ENCODE measurements at regions not wholly inside any gene's neighbourhood (a gene's known extent, or its start where the extent isn't known, plus 50 kb on each side); places are given as distances from the start of the nearest gene placed in this dataset.
"Not testable (repeated sequence)": the region's sequence is repeated elsewhere in the genome, so short reads cannot be mapped to it uniquely, and the experiment has no call there.

GRCh38 chr21:9659877-9660276 is 861.5 kb upstream of the TPTE start:
- H3K27ac ChIP-seq (ENCODE audit: low read depth in 1 of 2, low read length in 2 of 2); H3K4me1 ChIP-seq (ENCODE audit: control insufficient read depth in 1 of 2, insufficient read depth in 2 of 2, low read length in 2 of 2); H3K4me3 Mint-ChIP-seq; H3K36me3 ChIP-seq (replicated peaks in 1 of 2; ENCODE audit: control insufficient read depth in 1 of 2, insufficient read depth in 2 of 2, low read length in 2 of 2); H3K4me2 ChIP-seq (replicated peaks; ENCODE audit: extremely low read depth, low read length, poor library complexity, severe bottlenecking); H3K27me3 Mint-ChIP-seq (ENCODE audit: low read depth in 3 of 3); H3K36me3 Mint-ChIP-seq; H3K27ac Mint-ChIP-seq; H3K4me1 Mint-ChIP-seq; H3K9ac ChIP-seq (ENCODE audit: insufficient read depth, low read length, poor library complexity, severe bottlenecking); H4K20me1 ChIP-seq (ENCODE audit: insufficient read depth, low read length); H3K4me3 ChIP-seq (replicated peaks in 1 of 3; ENCODE audit: low read depth in 2 of 3, low read length in 3 of 3); DNase-seq; intact Hi-C loops (cut with micrococcal nuclease); H3K79me2 ChIP-seq (ENCODE audit: insufficient read depth, low read length); H3K27me3 ChIP-seq (ENCODE audit: control insufficient read depth in 2 of 2, insufficient read depth in 2 of 2, low read length in 2 of 2); H2AFZ ChIP-seq (ENCODE audit: insufficient read depth, low read depth, low read length, poor library complexity, severe bottlenecking): not testable (repeated sequence)
- peaks cover 3 to 12% (median 9%) of the 10 kb centered on the region in 7 donors for H3K9me3 Mint-ChIP-seq
- WGBS (ENCODE audit: insufficient coverage): no CpG with 5 or more reads among the region's 17 CpGs
- peaks cover 16 to 27% of the 10 kb centered on the region in 2 donors for H3K9me3 ChIP-seq (replicated peaks in 1 of 2; ENCODE audit: control insufficient read depth in 1 of 2, insufficient read depth in 1 of 2, low read length in 2 of 2)

- intact Hi-C loops (cut with micrococcal nuclease); H2AFZ ChIP-seq (ENCODE audit: insufficient read depth, low read depth, low read length, poor library complexity, severe bottlenecking); H3K27me3 Mint-ChIP-seq (ENCODE audit: low read depth in 3 of 3); H3K9me3 Mint-ChIP-seq; H3K36me3 ChIP-seq (replicated peaks in 1 of 2; ENCODE audit: control insufficient read depth in 1 of 2, insufficient read depth in 2 of 2, low read length in 2 of 2); H3K4me3 ChIP-seq (replicated peaks in 1 of 3; ENCODE audit: low read depth in 2 of 3, low read length in 3 of 3); H3K9ac ChIP-seq (ENCODE audit: insufficient read depth, low read length, poor library complexity, severe bottlenecking); H3K27ac Mint-ChIP-seq; H3K9me3 ChIP-seq (replicated peaks in 1 of 2; ENCODE audit: control insufficient read depth in 1 of 2, insufficient read depth in 1 of 2, low read length in 2 of 2); H3K79me2 ChIP-seq (ENCODE audit: insufficient read depth, low read length); H3K4me1 Mint-ChIP-seq; H3K27ac ChIP-seq (ENCODE audit: low read depth in 1 of 2, low read length in 2 of 2); H3K4me3 Mint-ChIP-seq; H3K27me3 ChIP-seq (ENCODE audit: control insufficient read depth in 2 of 2, insufficient read depth in 2 of 2, low read length in 2 of 2); H3K36me3 Mint-ChIP-seq; DNase-seq; H3K4me1 ChIP-seq (ENCODE audit: control insufficient read depth in 1 of 2, insufficient read depth in 2 of 2, low read length in 2 of 2); H3K4me2 ChIP-seq (replicated peaks; ENCODE audit: extremely low read depth, low read length, poor library complexity, severe bottlenecking); H4K20me1 ChIP-seq (ENCODE audit: insufficient read depth, low read length): not testable (repeated sequence)
- 95% methylated on average over 3 of the region's 18 CpGs for WGBS (ENCODE audit: insufficient coverage)
These were observed 857.3 kb upstream of the TPTE start for GRCh38 chr21:9663914-9664729.

- H3K79me2 ChIP-seq (ENCODE audit: insufficient read depth, low read length); H2AFZ ChIP-seq (ENCODE audit: insufficient read depth, low read depth, low read length, poor library complexity, severe bottlenecking); H3K9me3 ChIP-seq (replicated peaks in 1 of 2; ENCODE audit: control insufficient read depth in 1 of 2, insufficient read depth in 1 of 2, low read length in 2 of 2); H3K4me2 ChIP-seq (replicated peaks; ENCODE audit: extremely low read depth, low read length, poor library complexity, severe bottlenecking); H3K9me3 Mint-ChIP-seq; H3K4me1 ChIP-seq (ENCODE audit: control insufficient read depth in 1 of 2, insufficient read depth in 2 of 2, low read length in 2 of 2); H3K36me3 ChIP-seq (replicated peaks in 1 of 2; ENCODE audit: control insufficient read depth in 1 of 2, insufficient read depth in 2 of 2, low read length in 2 of 2); H3K27ac Mint-ChIP-seq; H3K36me3 Mint-ChIP-seq; H3K4me1 Mint-ChIP-seq; H3K27me3 Mint-ChIP-seq (ENCODE audit: low read depth in 3 of 3); H3K9ac ChIP-seq (ENCODE audit: insufficient read depth, low read length, poor library complexity, severe bottlenecking); intact Hi-C loops (cut with micrococcal nuclease); DNase-seq; H3K27ac ChIP-seq (ENCODE audit: low read depth in 1 of 2, low read length in 2 of 2); H4K20me1 ChIP-seq (ENCODE audit: insufficient read depth, low read length); H3K4me3 Mint-ChIP-seq; H3K27me3 ChIP-seq (ENCODE audit: control insufficient read depth in 2 of 2, insufficient read depth in 2 of 2, low read length in 2 of 2); H3K4me3 ChIP-seq (replicated peaks in 1 of 3; ENCODE audit: low read depth in 2 of 3, low read length in 3 of 3): not testable (repeated sequence)
- WGBS (ENCODE audit: insufficient coverage): no CpG with 5 or more reads among the region's 10 CpGs
These were observed 845.6 kb upstream of the TPTE start for GRCh38 chr21:9675811-9676210.

GRCh38 chr21:9679029-9679428 is 842.4 kb upstream of the TPTE start:
- H3K9me3 ChIP-seq (replicated peaks in 1 of 2; ENCODE audit: control insufficient read depth in 1 of 2, insufficient read depth in 1 of 2, low read length in 2 of 2); H3K36me3 ChIP-seq (replicated peaks in 1 of 2; ENCODE audit: control insufficient read depth in 1 of 2, insufficient read depth in 2 of 2, low read length in 2 of 2); H3K4me3 ChIP-seq (replicated peaks in 1 of 3; ENCODE audit: low read depth in 2 of 3, low read length in 3 of 3); H3K4me1 Mint-ChIP-seq; H3K27me3 ChIP-seq (ENCODE audit: control insufficient read depth in 2 of 2, insufficient read depth in 2 of 2, low read length in 2 of 2); H3K27me3 Mint-ChIP-seq (ENCODE audit: low read depth in 3 of 3); intact Hi-C loops (cut with micrococcal nuclease); H3K36me3 Mint-ChIP-seq; H3K4me1 ChIP-seq (ENCODE audit: control insufficient read depth in 1 of 2, insufficient read depth in 2 of 2, low read length in 2 of 2); DNase-seq; H3K4me2 ChIP-seq (replicated peaks; ENCODE audit: extremely low read depth, low read length, poor library complexity, severe bottlenecking); H4K20me1 ChIP-seq (ENCODE audit: insufficient read depth, low read length); H3K4me3 Mint-ChIP-seq; H3K79me2 ChIP-seq (ENCODE audit: insufficient read depth, low read length); H3K9ac ChIP-seq (ENCODE audit: insufficient read depth, low read length, poor library complexity, severe bottlenecking); H2AFZ ChIP-seq (ENCODE audit: insufficient read depth, low read depth, low read length, poor library complexity, severe bottlenecking); H3K27ac ChIP-seq (ENCODE audit: low read depth in 1 of 2, low read length in 2 of 2); H3K9me3 Mint-ChIP-seq; H3K27ac Mint-ChIP-seq: not testable (repeated sequence)
- no CpG with 5 or more reads among the region's 18 CpGs for WGBS (ENCODE audit: insufficient coverage)

Measured in CD14-positive monocyte (primary cell).